CD4-positive, alpha-beta T cell treated with Interleukin-15 for 4 hours (primary cell): ENCODE measurements at regions not wholly inside any gene's neighbourhood (a gene's known extent, or its start where the extent isn't known, plus 50 kb on each side); places are given as distances from the start of the nearest gene placed in this dataset.

Source experiments
- DNase-seq: peaks from one replicate; pipeline ENCODE4 v3.0.0-alpha.2; 2020; ENCODE audit warnings: low spot score

DNA sequence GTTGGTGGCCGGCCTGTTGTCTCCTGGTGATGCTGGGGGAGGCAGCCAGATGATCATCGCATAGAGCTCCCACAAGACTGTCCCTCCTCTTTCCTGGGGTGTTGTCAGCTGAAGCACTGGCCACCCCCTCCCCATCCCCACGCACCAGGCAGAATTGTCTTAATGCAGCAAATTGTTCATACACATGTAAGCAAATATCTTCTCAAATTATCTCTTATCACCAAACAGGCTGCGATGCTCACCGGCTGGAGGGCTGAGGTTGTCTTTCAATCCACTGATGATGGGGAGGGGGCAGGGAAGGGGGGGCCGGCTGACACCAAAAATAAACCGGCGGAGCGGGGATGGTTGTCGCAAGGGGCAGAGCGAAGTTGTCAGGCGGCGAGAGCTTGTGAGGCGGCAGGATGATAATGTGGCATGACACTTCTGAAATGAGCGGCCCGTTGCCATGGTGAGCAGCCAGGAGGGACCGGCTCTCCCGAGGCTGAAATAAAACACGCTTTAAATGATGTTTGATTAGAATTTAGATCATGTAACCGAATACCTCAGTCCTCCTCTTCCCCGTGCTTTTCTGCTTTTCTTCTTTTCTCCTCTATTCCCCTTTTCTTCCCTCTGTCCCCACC is 59.8 kb downstream of the MRM1 start:
- DNase-seq: no peak

DNA sequence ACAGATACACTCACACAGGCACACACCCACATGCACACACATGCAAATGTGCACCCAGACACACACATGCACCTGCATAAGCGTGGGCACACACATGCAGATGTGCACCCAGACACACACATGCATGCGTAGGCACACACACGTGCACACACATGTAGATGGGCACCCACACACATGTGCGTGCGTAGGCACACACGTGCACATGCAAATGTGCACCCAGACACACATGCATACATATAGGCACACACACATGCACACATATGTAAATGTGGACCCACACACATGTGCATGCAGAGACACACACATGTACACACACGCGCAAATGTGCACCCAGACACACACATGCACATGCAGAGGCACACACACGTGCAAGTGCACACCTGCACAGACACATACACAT is 60.3 kb downstream of the MRM1 start:
- no peak for DNase-seq

DNA sequence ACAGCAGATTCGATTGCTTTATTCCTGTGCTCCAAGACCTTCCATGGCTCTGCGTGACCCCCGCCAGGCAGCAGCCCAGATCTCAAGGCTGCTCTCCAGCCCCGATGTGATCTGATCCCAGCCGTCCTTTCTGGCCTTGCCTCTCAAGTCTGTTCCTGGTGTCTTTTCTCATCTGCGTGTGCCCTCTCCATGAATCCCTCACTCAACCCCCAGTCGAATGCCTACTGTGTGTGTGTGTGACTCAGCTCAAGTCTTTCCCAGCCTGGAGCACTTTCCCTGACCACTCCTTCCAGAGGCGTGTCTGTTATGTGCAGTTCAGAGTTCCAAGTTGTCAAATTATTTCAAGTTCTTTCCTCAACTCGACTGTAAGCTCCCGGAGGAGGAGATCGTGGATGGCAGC is 64.0 kb downstream of the MRM1 start:
- DNase-seq: no peak

GRCh38 chr17:36667922-36668321 is 66.5 kb downstream of the MRM1 start:
- no peak for DNase-seq

DNA sequence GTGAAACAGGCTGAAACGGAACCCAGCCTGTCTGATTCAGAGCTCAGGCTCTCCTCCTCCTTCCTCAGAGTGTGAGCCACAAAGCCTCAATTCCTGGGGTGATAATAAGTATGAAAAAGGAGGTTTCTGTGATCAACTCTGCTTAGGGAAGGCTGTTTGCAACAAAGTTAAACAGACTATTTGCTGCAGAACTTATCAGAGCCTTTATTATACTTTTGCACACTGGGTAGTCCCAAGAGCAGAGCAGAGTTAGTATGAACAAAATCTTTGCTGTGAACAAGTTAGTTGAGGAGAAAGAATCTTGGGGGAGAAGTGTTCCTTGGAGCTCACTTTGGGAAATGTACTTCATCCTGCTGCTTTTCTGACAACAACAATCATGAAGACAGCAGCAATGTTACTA is 67.4 kb downstream of the MRM1 start:
- no peak for DNase-seq

- DNase-seq: no peak
These were observed 69.8 kb downstream of the MRM1 start for GRCh38 chr17:36671144-36671543.

DNA sequence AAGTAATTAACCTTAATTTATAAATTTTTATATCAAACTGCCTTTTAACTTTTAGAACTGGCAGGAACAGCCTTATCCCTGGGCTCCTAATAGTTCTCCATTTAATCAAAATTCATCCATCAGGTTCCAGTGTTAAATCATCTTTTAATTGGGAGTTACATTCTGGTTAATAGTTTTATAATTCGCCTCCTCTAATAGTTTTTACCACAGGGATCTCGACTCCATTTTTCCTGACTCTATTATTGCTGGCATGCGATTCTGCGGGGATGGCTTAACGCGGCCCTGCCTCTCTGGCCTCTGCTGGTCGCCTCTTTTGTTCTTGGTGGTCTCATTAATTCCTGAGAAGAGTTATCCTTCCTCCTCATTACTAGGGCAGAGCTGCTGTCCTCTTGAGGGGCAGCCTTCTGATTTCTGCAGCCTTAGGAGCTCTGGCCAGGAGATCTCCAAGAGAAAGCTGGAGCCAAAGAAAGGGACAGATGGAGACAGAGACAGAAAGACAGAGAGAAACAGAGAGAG is 71.1 kb downstream of the MRM1 start:
- DNase-seq: no peak

GRCh38 chr17:36673068-36673467 is 71.7 kb downstream of the MRM1 start:
- DNase-seq: no peak

GRCh38 chr17:36673637-36674277 is 72.4 kb downstream of the MRM1 start:
- no peak for DNase-seq

DNA sequence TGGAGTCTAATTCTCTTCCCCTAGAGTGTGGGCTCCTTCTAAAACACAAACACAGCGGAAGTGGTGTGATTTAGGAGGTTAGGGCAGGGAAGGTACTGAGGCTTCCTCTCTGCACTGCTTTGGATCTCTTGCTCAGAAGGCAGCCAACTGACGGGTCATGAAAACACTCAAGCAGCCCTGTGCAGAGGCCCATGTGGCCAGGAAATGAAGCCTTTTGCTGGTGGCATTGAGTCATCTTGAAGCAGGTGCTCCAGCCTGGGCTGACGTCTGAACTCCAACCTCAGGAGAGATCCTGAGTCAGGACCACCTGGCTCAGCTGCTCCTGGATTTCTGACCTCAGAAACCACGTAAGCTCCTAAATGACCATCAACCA is 72.9 kb downstream of the MRM1 start:
- DNase-seq: peak; percentile 27

DNA sequence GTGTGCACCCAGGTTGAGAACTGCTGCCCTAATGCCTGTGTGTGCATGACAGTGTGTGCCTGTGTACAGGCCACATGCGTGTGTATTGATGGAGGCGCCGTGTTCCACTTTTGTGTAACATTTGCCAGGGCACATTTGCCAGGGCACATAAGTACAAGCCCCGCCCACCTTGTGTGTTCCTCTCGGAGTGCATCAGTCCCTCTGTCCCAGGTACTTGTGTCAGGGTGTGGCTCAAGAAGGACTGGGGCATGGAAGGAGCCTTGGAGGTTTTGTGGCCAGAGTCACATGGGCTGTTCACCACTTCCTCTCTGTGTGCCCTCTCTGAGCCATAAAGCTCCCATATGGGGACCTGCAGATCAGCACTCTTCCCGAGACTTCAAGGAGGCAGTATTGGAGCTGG is 73.9 kb downstream of the MRM1 start:
- DNase-seq: no peak

DNA sequence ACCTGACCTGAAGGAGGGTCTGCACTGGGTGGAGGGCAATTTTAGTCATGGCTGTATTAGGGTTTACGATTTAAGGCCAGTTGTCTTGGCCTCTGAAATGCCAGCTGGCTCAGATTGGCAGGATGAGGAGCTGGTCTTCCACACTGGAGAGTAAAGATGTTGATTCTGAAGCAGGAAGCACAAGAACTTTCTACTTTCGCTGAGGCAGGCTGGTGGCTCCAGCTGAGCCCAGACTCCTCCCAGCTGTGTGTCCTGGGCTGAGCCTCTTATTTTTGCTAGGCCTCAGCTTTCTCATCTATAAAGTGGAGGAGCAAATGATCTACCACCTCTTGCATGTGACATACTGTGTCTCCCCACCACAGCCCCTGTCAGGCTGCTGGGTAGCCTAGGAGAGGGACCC is 74.4 kb downstream of the MRM1 start:
- no peak for DNase-seq

DNA sequence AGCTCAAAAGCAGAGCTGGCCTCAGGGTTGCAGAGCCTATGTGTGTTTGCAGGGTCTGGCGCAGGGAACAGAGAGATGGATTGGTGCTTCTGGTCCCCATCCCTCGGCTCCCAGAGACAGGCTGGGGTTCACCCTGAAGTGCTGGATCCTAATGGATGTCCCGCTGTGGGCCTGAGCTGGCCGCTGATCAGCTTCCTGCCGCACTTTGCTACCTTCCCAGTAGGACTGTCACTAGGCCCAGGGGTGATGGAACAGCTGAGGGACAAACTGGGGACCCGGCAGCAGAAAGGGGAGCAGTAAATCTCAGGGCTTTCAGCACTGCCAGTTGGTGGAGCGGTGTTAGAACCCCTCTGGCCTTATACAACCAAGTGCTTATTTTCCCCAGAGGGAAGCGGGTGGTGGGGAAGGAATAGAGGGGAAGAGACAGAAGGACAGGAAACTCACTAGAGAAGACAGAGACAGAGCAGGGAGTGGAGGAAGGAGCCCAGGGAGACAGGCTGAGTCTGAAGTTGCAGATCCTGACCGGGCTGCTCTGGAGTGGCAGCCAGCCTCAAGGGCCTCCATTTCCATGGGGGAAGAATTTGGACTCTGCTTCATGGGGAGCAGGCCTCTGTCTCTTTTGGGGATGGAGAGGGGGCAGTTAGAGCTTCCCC is 78.6 kb downstream of the MRM1 start:
- no peak for DNase-seq

DNA sequence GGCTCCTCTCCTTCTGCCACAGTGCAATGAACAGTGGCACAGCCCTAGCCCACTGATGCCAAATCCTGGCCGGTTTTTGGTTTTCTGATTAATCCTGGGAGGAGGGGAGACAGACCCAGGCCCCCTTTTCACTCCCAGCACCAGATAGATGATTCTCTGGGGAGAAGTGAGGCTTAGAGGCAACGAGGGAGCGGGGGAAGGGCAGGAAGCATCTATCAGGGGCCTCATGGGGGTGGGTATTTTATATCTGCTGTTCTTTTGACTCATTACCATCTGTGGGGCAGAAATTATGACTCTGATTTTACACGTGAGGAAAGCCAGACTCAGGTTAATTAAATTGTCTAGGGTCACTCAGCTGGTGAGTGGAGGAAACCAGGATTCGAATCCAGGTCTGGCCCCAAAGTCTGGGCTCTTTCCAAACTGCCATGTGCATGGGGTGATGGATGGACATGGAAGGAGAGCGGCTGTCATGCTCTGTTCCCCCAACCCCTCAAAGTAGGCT is 79.4 kb downstream of the MRM1 start:
- DNase-seq: no peak

GRCh38 chr17:36682773-36683172 is 81.4 kb downstream of the MRM1 start:
- no peak for DNase-seq

GRCh38 chr17:36683387-36683786 is 82.0 kb downstream of the MRM1 start:
- no peak for DNase-seq

DNA sequence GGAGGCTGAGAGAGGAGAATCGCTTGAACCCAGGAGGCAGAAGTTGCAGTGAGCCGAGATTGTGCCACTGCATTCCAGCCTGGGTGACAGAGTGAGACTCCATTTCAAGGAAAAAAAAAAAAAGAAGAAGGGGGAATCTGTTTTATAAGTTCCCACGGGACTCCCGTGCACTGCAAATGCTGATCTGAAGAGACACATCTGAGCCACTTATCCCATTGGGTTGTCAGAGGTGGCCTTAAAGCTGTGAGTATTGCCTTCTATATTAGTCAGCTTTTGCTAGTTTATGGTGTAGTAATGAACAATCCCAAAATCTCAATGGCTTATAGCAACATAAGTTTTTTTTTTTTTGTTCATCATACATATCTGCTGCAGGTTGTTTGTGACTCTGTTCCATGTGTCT is 82.8 kb downstream of the MRM1 start:
- no peak for DNase-seq

DNA sequence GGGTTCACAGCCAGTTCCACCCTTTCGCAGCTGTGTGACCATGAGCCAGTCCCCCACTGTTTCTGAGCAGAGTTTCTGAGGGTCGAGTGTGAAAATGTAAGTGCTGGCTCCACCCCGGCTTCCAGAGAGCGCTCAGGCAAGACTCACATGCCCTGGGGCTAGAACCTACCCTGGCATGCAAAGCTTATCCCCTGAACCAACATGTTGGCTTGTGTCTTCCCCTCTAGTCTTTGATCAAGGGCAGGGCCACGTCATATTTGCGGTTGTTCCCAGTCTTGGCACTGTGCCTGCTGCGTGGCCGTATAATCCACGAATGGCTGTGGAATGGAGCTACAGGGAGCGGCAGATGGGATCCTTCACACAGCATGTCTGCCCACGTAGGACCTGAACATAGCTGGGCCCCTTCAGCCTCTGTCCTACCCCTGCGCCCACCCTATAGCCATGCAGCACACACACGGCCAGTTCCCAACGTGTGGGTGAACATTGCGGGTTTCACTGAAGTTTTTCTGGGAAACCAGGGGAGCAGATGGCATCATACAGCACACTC is 84.8 kb downstream of the MRM1 start:
- no peak for DNase-seq

DNA sequence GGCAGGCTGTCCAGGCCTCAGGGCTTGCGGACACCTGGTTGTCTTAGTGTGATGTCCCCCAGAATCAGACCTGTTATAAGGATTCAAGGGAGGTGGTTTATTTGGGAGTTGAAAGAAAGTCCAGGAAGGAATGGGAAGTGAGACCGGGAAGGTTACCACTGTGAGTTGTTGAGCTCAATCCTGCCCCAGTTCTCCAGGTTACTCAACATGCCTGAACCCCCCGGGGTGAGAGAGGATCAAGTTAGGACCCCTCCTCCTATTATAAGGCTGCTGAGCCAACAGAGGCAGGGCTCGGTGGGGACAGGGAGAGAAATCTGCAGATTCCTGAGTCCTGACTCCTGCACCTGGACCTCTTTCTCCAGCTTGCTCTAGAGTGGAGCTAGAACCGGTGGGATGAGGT is 86.4 kb downstream of the MRM1 start:
- DNase-seq: no peak

DNA sequence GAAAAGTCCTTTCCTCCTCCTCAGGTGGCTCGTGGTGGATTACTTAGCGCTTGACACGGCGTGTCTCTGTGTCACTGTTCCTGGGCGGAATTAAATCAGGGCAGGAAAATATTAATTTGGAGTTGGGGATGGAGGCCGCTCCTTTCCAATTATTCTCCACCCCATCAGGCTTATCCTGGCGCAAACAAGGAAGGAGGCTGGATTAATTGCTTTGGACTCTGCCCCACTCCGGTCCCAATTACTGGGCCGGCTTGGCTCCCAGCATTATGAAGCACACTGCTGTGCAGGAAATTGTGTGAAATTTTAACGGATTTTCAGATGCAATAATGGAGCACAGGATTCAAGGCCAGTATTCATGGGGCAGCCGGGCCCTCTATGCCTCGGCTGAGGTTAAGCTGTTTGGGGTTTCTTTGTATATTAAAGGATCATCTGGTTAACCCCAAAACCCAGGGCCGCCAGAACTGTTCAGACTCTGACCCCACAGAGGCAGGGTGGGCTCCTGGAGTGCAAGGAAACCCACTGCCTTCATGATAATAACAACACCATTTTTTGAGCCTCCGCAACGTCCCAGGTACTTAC is 87.8 kb downstream of the MRM1 start:
- DNase-seq: no peak

DNA sequence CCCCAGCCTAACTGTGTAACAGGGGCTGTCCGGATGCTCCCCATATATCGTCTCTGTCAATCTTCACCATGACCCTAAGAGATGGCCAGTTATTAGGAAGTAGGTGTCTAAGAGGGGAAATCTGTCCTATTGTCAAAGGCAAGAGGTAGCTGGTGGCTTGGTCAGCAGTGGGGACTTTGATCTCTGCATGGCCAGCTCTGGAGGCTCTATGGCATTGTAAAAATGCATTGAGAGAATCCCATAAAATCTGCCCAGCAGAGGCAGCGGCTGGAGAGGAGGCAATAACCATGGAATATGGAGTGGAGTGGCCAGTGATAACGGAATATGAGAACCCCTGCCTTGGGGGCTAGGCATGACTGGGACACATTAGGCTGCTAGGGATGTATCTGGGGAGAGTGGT is 88.8 kb downstream of the MRM1 start:
- no peak for DNase-seq

- no peak for DNase-seq
These were observed 90.2 kb downstream of the MRM1 start for GRCh38 chr17:36691606-36692005.

GRCh38 chr17:36695082-36695481 is 93.7 kb downstream of the MRM1 start:
- no peak for DNase-seq
